B cell (primary cell): ENCODE measurements at regions not wholly inside any gene's neighbourhood (a gene's known extent, or its start where the extent isn't known, plus 50 kb on each side); places are given as distances from the start of the nearest gene placed in this dataset.

Source experiments
- ATAC-seq: fragments of 200-7000 bp; cut with Tn5 transposase; one replicate; pipeline ENCODE4 v1.10.0; 2021; ENCODE audit warnings: low read depth, mild to moderate bottlenecking, moderate number of reproducible peaks, moderate library complexity
- CTCF ChIA-PET: fragments of 350-600 bp; sonication (Branson Sonifier 250); formaldehyde crosslinking; loops from one replicate; lab custom pipeline; 2021; ENCODE audit warnings: antibody characterized with exemption, inconsistent platforms; lab: Charles Lee
- POLR2A ChIA-PET: fragments of 350-600 bp; sonication (Branson Sonifier 250); formaldehyde crosslinking; loops from one replicate; lab custom pipeline; 2021; ENCODE audit warnings: antibody characterized with exemption; lab: Charles Lee
- DNase-seq: peaks from one replicate; pipeline ENCODE4 v3.0.0; 2013
- H2AFZ ChIP-seq: 2 replicates; pipeline ENCODE4 v1.6.1; 2012; ENCODE audit warnings: mild to moderate bottlenecking, low read depth, low read length; ENCODE audit not compliant: insufficient read depth, poor library complexity, severe bottlenecking
- H3K27ac ChIP-seq, 2 donors: 1 replicate in 1 of 2; 2 replicates in 1 of 2; pipeline ENCODE4 v1.5.1; 2012 to 2013; ENCODE audit warnings: low read length in 2 of 2, mild to moderate bottlenecking in 2 of 2, moderate library complexity in 1 of 2
- H3K27me3 ChIP-seq, 4 experiments: fragments of 200-600 bp in 1 of 4; sonication (generic) in 1 of 4; replicated peaks in 1 of 4; 1 replicate in 2 of 4; 2 replicates in 2 of 4; pipeline versions ENCODE4 v1.6.1 to v1.7.0; 2013 to 2016; ENCODE audit warnings: low read length in 3 of 4, mild to moderate bottlenecking in 2 of 4, mixed read lengths in 1 of 4, moderate library complexity in 1 of 4; ENCODE audit not compliant: insufficient read depth in 4 of 4, control insufficient read depth in 3 of 4; ENCODE audit errors: control extremely low read depth in 1 of 4
- H3K36me3 ChIP-seq, 2 experiments: replicated peaks in 1 of 2; 1 replicate in 1 of 2; 2 replicates in 1 of 2; pipeline versions ENCODE4 v1.6.1 to v1.7.1; 2013; ENCODE audit warnings: low read length in 1 of 2; ENCODE audit not compliant: insufficient read depth in 2 of 2, control insufficient read depth in 1 of 2; ENCODE audit errors: control extremely low read depth in 1 of 2, extremely low read depth in 1 of 2
- H3K4me1 ChIP-seq, 2 donors: fragments of 200-600 bp in 1 of 2; sonication (generic) in 1 of 2; 1 replicate in 1 of 2; 2 replicates in 1 of 2; pipeline versions ENCODE4 v1.5.1 to v1.6.1; 2013 to 2017; ENCODE audit warnings: low read length in 2 of 2; ENCODE audit not compliant: control insufficient read depth in 2 of 2, insufficient read depth in 2 of 2
- H3K4me2 ChIP-seq: replicated peaks from 2 replicates; pipeline ENCODE3; 2012; ENCODE audit warnings: mild to moderate bottlenecking, low read depth, low read length; ENCODE audit not compliant: poor library complexity, severe bottlenecking
- H3K4me3 ChIP-seq, 5 experiments: fragments of 200-600 bp in 1 of 5; sonication (generic) in 1 of 5; 1 replicate in 3 of 5; 2 replicates in 2 of 5; pipeline versions ENCODE4 v1.5.1 to v1.7.0; 2011 to 2016; ENCODE audit warnings: low read length in 4 of 5, mild to moderate bottlenecking in 4 of 5, low read depth in 2 of 5, control low read depth in 1 of 5, moderate library complexity in 1 of 5; ENCODE audit not compliant: insufficient read depth in 1 of 5; ENCODE audit errors: control extremely low read depth in 1 of 5, extremely low read depth in 1 of 5
- H3K79me2 ChIP-seq: fragments of 200-600 bp; sonication (generic); one replicate; pipeline ENCODE4 v1.6.0; 2016; ENCODE audit warnings: low read length; ENCODE audit not compliant: control insufficient read depth, insufficient read depth
- H3K9ac ChIP-seq: fragments of 200-600 bp; sonication (generic); 2 replicates; pipeline ENCODE4 v1.6.1; 2017; ENCODE audit warnings: mild to moderate bottlenecking, low read length, moderate library complexity
- H3K9me3 ChIP-seq, 3 donors: one replicate each; pipeline versions ENCODE4 v1.6.1 to v1.7.1; 2013; ENCODE audit warnings: low read length in 2 of 3; ENCODE audit not compliant: control insufficient read depth in 2 of 3, insufficient read depth in 1 of 3; ENCODE audit errors: control extremely low read depth in 1 of 3
- H4K20me1 ChIP-seq: 2 replicates; pipeline ENCODE4 v1.6.0; 2012; ENCODE audit warnings: mild to moderate bottlenecking, low read length; ENCODE audit not compliant: insufficient read depth, control insufficient read depth, poor library complexity, severe bottlenecking
- H3K27ac Mint-ChIP-seq: one replicate; pipeline ENCODE4 v1.8.0; 2021; ENCODE audit warnings: mixed read lengths
- H3K27me3 Mint-ChIP-seq: one replicate; pipeline ENCODE4 v1.8.0; 2021; ENCODE audit warnings: mixed read lengths
- H3K4me1 Mint-ChIP-seq: one replicate; pipeline ENCODE4 v1.8.0; 2021; ENCODE audit warnings: mixed read lengths
- H3K4me3 Mint-ChIP-seq: one replicate; pipeline ENCODE4 v1.8.0; 2021; ENCODE audit warnings: mixed read lengths
- H3K9me3 Mint-ChIP-seq: one replicate; pipeline ENCODE4 v1.8.0; 2022; ENCODE audit warnings: mixed read lengths; ENCODE audit not compliant: insufficient read depth
- CTCF ChIP-seq: fragments of 200-600 bp; IDR thresholded peaks from one replicate; pipeline ENCODE4 v1.8.0; 2022; ENCODE audit warnings: antibody characterized with exemption, mild to moderate bottlenecking
- EZH2 ChIP-seq: IDR thresholded peaks from 2 replicates; pipeline ENCODE4 v1.6.1; 2012; ENCODE audit warnings: borderline replicate concordance, low read depth, mild to moderate bottlenecking, moderate library complexity, low read length; ENCODE audit not compliant: insufficient read depth, poor library complexity, severe bottlenecking
- WGBS: methylation state at CpG from one replicate; pipeline ENCODE4 v1.1.5; 2013; ENCODE audit warnings: missing lambda C conversion rate; ENCODE audit not compliant: insufficient coverage; 5-methylcytosine and 5-hydroxymethylcytosine counted together
- intact Hi-C: fragments of 100-400 bp; cut with micrococcal nuclease; formaldehyde crosslinking; loops from one replicate; pipeline ENCODE4 v1.10.0; 2022

DNA sequence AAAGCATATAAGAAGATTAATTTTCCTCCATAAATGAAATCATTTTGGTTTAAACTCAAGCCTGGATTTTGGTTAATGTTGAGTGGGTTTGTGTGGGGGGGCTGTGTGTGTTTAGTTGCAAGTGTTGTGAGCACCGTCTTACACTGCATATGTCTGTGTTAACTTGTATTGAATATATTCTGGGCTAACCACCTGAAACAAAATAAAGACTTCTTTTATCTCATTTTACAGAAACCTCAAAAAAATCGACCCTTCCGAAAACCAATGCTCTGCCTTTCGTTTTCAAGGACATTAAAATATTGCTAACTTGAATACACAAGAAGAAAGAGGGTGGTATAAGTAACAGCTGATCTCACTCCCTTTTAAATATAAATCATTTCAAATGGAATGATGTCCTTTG lies 192.2 kb upstream of the BLID start:
- H3K4me2 ChIP-seq, result no peak overlapping the region
- ChIA-PET POLR2A (no interaction called here), CTCF (no interaction called here)
- H3K27ac ChIP-seq, result no peak overlapping the region
- intact Hi-C loops, result no loop called here
- H3K4me3 ChIP-seq, result no peak overlapping the region
- no peak overlapping the region for H2AFZ ChIP-seq
- peaks cover 3% of the 10 kb centered on the region for H3K27me3 Mint-ChIP-seq
- ATAC-seq, result no peak
- no peaks in the 10 kb centered on the region for H3K4me1 ChIP-seq
- H3K4me1 Mint-ChIP-seq, result no peaks in the 10 kb centered on the region
- H3K9ac ChIP-seq, result no peak overlapping the region
- WGBS, result no CpG with 5 or more reads among the region's 4 CpGs
- no peaks in the 10 kb centered on the region for H3K36me3 ChIP-seq
- H3K9me3 Mint-ChIP-seq, result no peaks in the 10 kb centered on the region
- H3K79me2 ChIP-seq, result no peaks in the 10 kb centered on the region
- H3K9me3 ChIP-seq, result no peaks in the 10 kb centered on the region
- TF ChIP-seq CTCF, result no peak
- no peaks in the 10 kb centered on the region for H3K27me3 ChIP-seq
- no peak for DNase-seq
- H3K27ac Mint-ChIP-seq, result no peak overlapping the region
- no peak overlapping the region for H3K4me3 Mint-ChIP-seq
- H4K20me1 ChIP-seq, result no peaks in the 10 kb centered on the region

DNA sequence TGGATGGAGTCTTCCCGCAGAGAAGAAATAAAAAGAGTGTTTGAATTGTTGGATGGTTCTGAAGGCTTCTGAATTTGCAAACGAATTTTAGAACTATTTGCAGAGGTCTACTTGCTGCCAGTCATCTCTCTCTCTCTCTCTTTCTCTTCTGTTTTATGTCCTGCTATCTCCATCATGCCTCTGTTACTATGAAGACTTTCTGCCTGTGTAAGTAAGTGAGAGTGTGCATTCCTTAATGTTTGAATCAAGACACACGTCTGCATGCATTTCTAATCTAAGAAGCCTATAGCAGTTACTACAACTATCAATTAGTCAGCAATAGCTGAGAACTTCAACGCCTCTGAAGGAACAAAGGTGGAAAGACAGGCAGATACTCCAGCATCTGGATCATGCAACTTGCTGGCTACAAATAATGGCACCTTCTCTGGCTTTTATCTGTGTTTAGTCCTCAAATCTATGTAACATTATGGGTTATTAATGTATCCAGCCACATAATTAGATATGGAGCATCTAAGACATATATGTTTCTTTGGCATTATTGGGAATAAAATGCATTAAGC lies 191.5 kb upstream of the BLID start:
- TF ChIP-seq EZH2 (no peak), CTCF (no peak)
- no peaks in the 10 kb centered on the region for H3K27me3 ChIP-seq
- no peak overlapping the region for H3K4me2 ChIP-seq
- intact Hi-C loops, result no loop called here
- H3K9me3 ChIP-seq, result no peaks in the 10 kb centered on the region
- H3K27ac Mint-ChIP-seq, result no peak overlapping the region
- H4K20me1 ChIP-seq, result no peaks in the 10 kb centered on the region
- H2AFZ ChIP-seq, result no peak overlapping the region
- H3K4me1 Mint-ChIP-seq, result no peaks in the 10 kb centered on the region
- no peak overlapping the region for H3K4me3 Mint-ChIP-seq
- no peak for DNase-seq
- peaks cover 3% of the 10 kb centered on the region for H3K27me3 Mint-ChIP-seq
- no peaks in the 10 kb centered on the region for H3K9me3 Mint-ChIP-seq
- no peaks in the 10 kb centered on the region for H3K4me1 ChIP-seq
- H3K27ac ChIP-seq, result no peak overlapping the region
- ATAC-seq, result no peak
- H3K79me2 ChIP-seq, result no peaks in the 10 kb centered on the region
- WGBS, result 80% methylated on average over 1 of the region's 4 CpGs
- POLR2A ChIA-PET, result no interaction called here
- CTCF ChIA-PET, result interaction anchor here (0.7 kb wide), 1 partner anchor 17 kb away, joined by 3 read pairs; no protein-coding TSS in a partner anchor
- no peaks in the 10 kb centered on the region for H3K36me3 ChIP-seq
- no peak overlapping the region for H3K4me3 ChIP-seq
- H3K9ac ChIP-seq, result no peak overlapping the region
